Cardiac fibroblast (primary cell): ENCODE measurements at regions not wholly inside any gene's neighbourhood (a gene's known extent, or its start where the extent isn't known, plus 50 kb on each side); places are given as distances from the start of the nearest gene placed in this dataset.

Experiments used
- DNase-seq, 2 donors: peaks; one replicate each; pipeline versions ENCODE4 v3.0.0 to v3.0.0-alpha.2; 2010; ENCODE audit warnings: low read depth in 2 of 2
- H3K4me3 ChIP-seq, 2 donors: replicated peaks in 1 of 2; 1 replicate in 1 of 2; 2 replicates in 1 of 2; pipeline ENCODE4 v1.5.1; 2011; ENCODE audit warnings: low read depth in 2 of 2, low read length in 2 of 2, mild to moderate bottlenecking in 2 of 2, moderate library complexity in 1 of 2
- TF ChIP-seq, protein P1 (sequence below): IDR thresholded peaks from one replicate; pipeline ENCODE4 v1.5.1; 2011; ENCODE audit warnings: low read depth, mild to moderate bottlenecking, low read length, inconsistent platforms

GRCh38 chr20:39871013-39871412 lies 818.0 kb downstream of the MAFB start:
- TF ChIP-seq, protein P1, sequence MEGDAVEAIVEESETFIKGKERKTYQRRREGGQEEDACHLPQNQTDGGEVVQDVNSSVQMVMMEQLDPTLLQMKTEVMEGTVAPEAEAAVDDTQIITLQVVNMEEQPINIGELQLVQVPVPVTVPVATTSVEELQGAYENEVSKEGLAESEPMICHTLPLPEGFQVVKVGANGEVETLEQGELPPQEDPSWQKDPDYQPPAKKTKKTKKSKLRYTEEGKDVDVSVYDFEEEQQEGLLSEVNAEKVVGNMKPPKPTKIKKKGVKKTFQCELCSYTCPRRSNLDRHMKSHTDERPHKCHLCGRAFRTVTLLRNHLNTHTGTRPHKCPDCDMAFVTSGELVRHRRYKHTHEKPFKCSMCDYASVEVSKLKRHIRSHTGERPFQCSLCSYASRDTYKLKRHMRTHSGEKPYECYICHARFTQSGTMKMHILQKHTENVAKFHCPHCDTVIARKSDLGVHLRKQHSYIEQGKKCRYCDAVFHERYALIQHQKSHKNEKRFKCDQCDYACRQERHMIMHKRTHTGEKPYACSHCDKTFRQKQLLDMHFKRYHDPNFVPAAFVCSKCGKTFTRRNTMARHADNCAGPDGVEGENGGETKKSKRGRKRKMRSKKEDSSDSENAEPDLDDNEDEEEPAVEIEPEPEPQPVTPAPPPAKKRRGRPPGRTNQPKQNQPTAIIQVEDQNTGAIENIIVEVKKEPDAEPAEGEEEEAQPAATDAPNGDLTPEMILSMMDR, result no peak
- H3K4me3 ChIP-seq, result no peak overlapping the region
- no peak for DNase-seq

- DNase-seq, result no peak
- TF ChIP-seq, protein P1, result no peak
- no peak overlapping the region for H3K4me3 ChIP-seq
Measured at GRCh38 chr20:39865446-39865845, 823.6 kb downstream of the MAFB start.

- TF ChIP-seq, protein P1, result no peak
- no peak overlapping the region for H3K4me3 ChIP-seq
- DNase-seq, result no peak
Measured at GRCh38 chr20:39862470-39862891, 826.6 kb downstream of the MAFB start.

DNA sequence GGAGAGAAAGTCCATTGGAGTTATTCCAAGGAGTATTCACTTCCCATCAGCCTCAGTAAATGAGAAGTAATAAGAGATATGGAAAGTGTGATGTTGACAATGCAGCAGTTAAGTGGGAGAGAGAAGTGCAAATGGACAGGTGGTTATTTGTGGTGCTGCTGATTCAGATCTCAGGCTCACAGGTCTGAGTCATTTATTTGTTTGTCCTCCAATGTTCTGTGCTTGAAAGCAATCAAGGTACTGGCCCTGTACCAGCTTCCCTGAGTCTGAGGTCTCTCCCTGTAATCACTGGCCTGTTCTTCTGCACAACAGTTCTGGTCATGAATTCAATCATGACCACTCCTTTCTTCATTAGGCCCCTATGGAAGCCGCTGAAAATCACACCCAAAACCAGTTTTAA lies 827.7 kb downstream of the MAFB start:
- no peak overlapping the region for H3K4me3 ChIP-seq
- DNase-seq, result no peak
- TF ChIP-seq, protein P1, result no peak

- no peak overlapping the region for H3K4me3 ChIP-seq
- no peak for DNase-seq
- TF ChIP-seq, protein P1, result no peak
Measured at GRCh38 chr20:39857835-39858234, 831.2 kb downstream of the MAFB start.

- TF ChIP-seq, protein P1, result no peak
- H3K4me3 ChIP-seq, result no peak overlapping the region
- DNase-seq, result no peak
Measured at GRCh38 chr20:39857187-39857586, 831.8 kb downstream of the MAFB start.

GRCh38 chr20:39855799-39856198 lies 833.2 kb downstream of the MAFB start:
- DNase-seq, result peak in 1 of 2 donors; percentile 34

More at GRCh38 chr20:39855799-39856198, 833.2 kb downstream of the MAFB start:
- H3K4me3 ChIP-seq, result no peak overlapping the region
- TF ChIP-seq, protein P1, result no peak
